Stomach (tissue), 8 donors: ENCODE measurements at regions not wholly inside any gene's neighbourhood (a gene's known extent, or its start where the extent isn't known, plus 50 kb on each side); places are given as distances from the start of the nearest gene placed in this dataset.

Source experiments
- DNase-seq, 2 donors: peaks; one replicate each; pipeline versions ENCODE4 v3.0.0 to v3.0.0-alpha.2; 2013 to 2019
- H3K27ac ChIP-seq, 5 donors: fragments of 200-600 bp in 4 of 5; sonication (generic) in 4 of 5; one replicate each; pipeline ENCODE4 v1.5.1; 2013 to 2019; ENCODE audit warnings: mild to moderate bottlenecking in 1 of 5, moderate library complexity in 1 of 5
- H3K27me3 ChIP-seq, 3 donors: fragments of 200-600 bp; sonication (generic); one replicate each; pipeline ENCODE4 v1.5.1; 2017 to 2019; ENCODE audit warnings: mixed run types in 1 of 3
- H3K36me3 ChIP-seq, 4 donors: fragments of 200-600 bp; sonication (generic); 1 replicate in 3 of 4; 2 replicates in 1 of 4; pipeline ENCODE4 v1.5.1; 2016 to 2019
- H3K4me1 ChIP-seq, 4 donors: fragments of 200-600 bp; sonication (generic); one replicate each; pipeline ENCODE4 v1.5.1; 2016 to 2019
- H3K4me3 ChIP-seq, 4 donors: fragments of 200-600 bp; sonication (generic) in 3 of 4; one replicate each; pipeline ENCODE4 v1.5.1; 2016 to 2019; ENCODE audit warnings: mild to moderate bottlenecking in 1 of 4
- H3K9me3 ChIP-seq, 4 donors: fragments of 200-600 bp; sonication (generic); one replicate each; pipeline ENCODE4 v1.5.1; 2016 to 2019
- EP300 ChIP-seq: sonication (generic); formaldehyde crosslinking; IDR thresholded peaks from one replicate; pipeline ENCODE4 v1.6.1; 2017; ENCODE audit warnings: antibody characterized with exemption
- POLR2A ChIP-seq, 4 donors: fragments of 450-650 bp; IDR thresholded peaks; one replicate each; pipeline ENCODE4 v1.6.1; 2016; ENCODE audit warnings: antibody characterized with exemption in 4 of 4, control low read depth in 2 of 4, mild to moderate bottlenecking in 1 of 4, moderate library complexity in 1 of 4
- POLR2AphosphoS5 ChIP-seq, 3 donors: sonication (generic); formaldehyde crosslinking; IDR thresholded peaks; one replicate each; pipeline ENCODE4 v1.6.1; 2016; ENCODE audit warnings: antibody characterized with exemption in 3 of 3
- WGBS, 5 donors: extraction: QIAGEN DNeasy Blood & Tissue Kit in 3 of 5; methylation state at CpG; one replicate each; pipeline versions ENCODE4 v1.1.5 to v1.1.7; 2013 to 2018; 5-methylcytosine and 5-hydroxymethylcytosine counted together
- intact Hi-C: fragments of 100-400 bp; cut with DNase I; formaldehyde crosslinking; loops from one replicate; pipeline ENCODE4 v1.15.1; 2023; ENCODE audit warnings: low total_unique reads
- TF ChIP-seq, protein P1 (sequence below), 7 experiments: fragments of 450-650 bp in 4 of 7; fragments of 200-600 bp in 3 of 7; sonication (generic) in 3 of 7; IDR thresholded peaks; one replicate each; pipeline ENCODE4 v1.5.1; 2016 to 2019; ENCODE audit warnings: antibody characterized with exemption in 7 of 7, control low read depth in 2 of 7, mild to moderate bottlenecking in 1 of 7
- donor health status: healthy with polysubstance abuse.
- donor health status: Bipolar disorder and iron deficiency.
- donor health status: healthy.

DNA sequence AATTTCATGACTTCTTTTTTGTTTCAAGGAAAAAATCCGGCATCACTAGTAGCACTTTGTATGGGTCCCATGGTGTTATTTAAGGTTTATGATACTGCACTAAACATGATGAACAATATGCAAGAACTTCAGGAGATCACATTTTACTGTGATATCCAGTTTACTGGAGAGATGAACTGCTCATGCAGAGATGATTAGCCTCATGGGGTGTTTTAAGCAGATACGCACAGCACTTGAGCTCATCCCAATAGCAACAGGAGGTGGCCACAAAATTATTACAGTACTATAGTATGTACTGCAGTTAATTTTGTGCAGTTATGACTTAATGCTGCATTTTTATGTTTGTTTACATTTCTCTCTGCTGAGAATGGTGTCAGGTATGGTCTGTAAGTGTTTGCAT, 303.7 kb upstream of the PCDH15 start:
- 73 to 94% (median 90%) methylated on average over 2 of the region's 2 CpGs for WGBS, 5 donors
- intact Hi-C loops, result no loop called here
- Histone ChIP-seq H3K4me3 (no peak overlapping the region), H3K27me3 (no peaks in the 10 kb centered on the region), H3K4me1 (no peaks in the 10 kb centered on the region), H3K27ac (no peak overlapping the region), H3K36me3 (no peaks in the 10 kb centered on the region), H3K9me3 (no peaks in the 10 kb centered on the region)
- TF ChIP-seq POLR2A (IDR thresholded peaks at IDR 0.05) (no peak), EP300 (no peak), POLR2AphosphoS5 (IDR thresholded peaks at IDR 0.05) (no peak)
- TF ChIP-seq, protein P1, sequence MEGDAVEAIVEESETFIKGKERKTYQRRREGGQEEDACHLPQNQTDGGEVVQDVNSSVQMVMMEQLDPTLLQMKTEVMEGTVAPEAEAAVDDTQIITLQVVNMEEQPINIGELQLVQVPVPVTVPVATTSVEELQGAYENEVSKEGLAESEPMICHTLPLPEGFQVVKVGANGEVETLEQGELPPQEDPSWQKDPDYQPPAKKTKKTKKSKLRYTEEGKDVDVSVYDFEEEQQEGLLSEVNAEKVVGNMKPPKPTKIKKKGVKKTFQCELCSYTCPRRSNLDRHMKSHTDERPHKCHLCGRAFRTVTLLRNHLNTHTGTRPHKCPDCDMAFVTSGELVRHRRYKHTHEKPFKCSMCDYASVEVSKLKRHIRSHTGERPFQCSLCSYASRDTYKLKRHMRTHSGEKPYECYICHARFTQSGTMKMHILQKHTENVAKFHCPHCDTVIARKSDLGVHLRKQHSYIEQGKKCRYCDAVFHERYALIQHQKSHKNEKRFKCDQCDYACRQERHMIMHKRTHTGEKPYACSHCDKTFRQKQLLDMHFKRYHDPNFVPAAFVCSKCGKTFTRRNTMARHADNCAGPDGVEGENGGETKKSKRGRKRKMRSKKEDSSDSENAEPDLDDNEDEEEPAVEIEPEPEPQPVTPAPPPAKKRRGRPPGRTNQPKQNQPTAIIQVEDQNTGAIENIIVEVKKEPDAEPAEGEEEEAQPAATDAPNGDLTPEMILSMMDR (IDR thresholded peaks at IDR 0.05), result no peak
- DNase-seq, result no peak

GRCh38 chr10:55098452-55098851, 297.4 kb upstream of the PCDH15 start:
- TF ChIP-seq POLR2AphosphoS5 (IDR thresholded peaks at IDR 0.05) (no peak), EP300 (no peak), POLR2A (IDR thresholded peaks at IDR 0.05) (no peak)
- TF ChIP-seq, protein P1 (IDR thresholded peaks at IDR 0.05), result no peak
- 80 to 85% (median 83%) methylated on average over 9 of the region's 9 CpGs for WGBS, 5 donors
- H3K4me3 ChIP-seq, result no peak overlapping the region

DNA sequence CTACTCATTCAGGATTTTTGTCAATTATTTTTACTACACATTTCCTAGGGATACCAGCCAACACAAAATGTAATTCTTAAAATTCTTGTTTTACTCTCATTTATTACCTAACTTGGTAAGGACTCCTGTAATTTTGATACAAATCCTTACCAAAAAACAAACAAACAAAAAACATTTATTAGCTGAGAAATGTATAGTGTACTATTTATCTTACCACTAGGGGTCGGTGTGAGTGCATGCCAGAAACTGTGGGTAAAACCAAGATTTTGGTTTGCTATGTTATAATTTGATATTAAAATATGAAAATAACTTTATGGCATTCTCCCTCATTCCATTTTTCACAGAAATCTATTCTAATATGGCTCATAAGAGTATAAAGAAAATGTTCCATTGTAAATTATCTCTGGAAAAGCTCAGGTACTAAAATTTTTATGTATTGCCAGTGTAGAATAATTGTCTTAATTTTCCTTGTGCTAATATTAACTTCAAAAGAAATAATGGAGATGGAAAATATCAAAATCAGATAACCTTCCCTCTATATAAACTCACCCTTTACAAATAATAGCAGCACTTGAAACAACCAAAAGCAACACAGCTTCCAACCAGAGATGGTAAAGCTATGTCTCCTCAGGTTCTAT, 290.8 kb upstream of the PCDH15 start:
- no peak overlapping the region for H3K4me3 ChIP-seq
- WGBS, 5 donors, result 0% methylated on average over 1 of the region's 1 CpG
- TF ChIP-seq POLR2A (IDR thresholded peaks at IDR 0.05) (no peak), EP300 (no peak), POLR2AphosphoS5 (IDR thresholded peaks at IDR 0.05) (no peak)
- TF ChIP-seq, protein P1 (IDR thresholded peaks at IDR 0.05), result peak in 5 of 7 experiments; percentile 27 to 79 (median 49)
- DNase-seq, result peak in 1 of 2 donors; percentile 26
- no peak overlapping the region for H3K27ac ChIP-seq
- no peaks in the 10 kb centered on the region for H3K9me3 ChIP-seq
- intact Hi-C loops, result loop anchor here (10.0 kb wide), 1 partner anchor 173 kb away; no protein-coding TSS in a partner anchor
- H3K36me3 ChIP-seq, result no peaks in the 10 kb centered on the region
- no peaks in the 10 kb centered on the region for H3K4me1 ChIP-seq
- no peaks in the 10 kb centered on the region for H3K27me3 ChIP-seq

More at GRCh38 chr10:55098452-55098851, 297.4 kb upstream of the PCDH15 start:
- no peak for DNase-seq
- Histone ChIP-seq H3K27me3 (no peaks in the 10 kb centered on the region), H3K36me3 (no peaks in the 10 kb centered on the region), H3K9me3 (no peaks in the 10 kb centered on the region), H3K4me1 (no peaks in the 10 kb centered on the region), H3K27ac (no peak overlapping the region)
- intact Hi-C loops, result loop anchor here (10.0 kb wide), 1 partner anchor 166 kb away; no protein-coding TSS in a partner anchor

GRCh38 chr10:55078121-55078520, 277.1 kb upstream of the PCDH15 start:
- H3K9me3 ChIP-seq, result peaks cover 0 to 3% (median 2%) of the 10 kb centered on the region in 4 donors
- no peak overlapping the region for H3K4me3 ChIP-seq
- WGBS, 5 donors, result 73 to 89% (median 78%) methylated on average over 1 of the region's 1 CpG
- peaks cover 0 to 6% (median 0%) of the 10 kb centered on the region in 3 donors for H3K27me3 ChIP-seq
- H3K27ac ChIP-seq, result no peak overlapping the region
- TF ChIP-seq POLR2A (IDR thresholded peaks at IDR 0.05) (no peak), POLR2AphosphoS5 (IDR thresholded peaks at IDR 0.05) (no peak), EP300 (no peak)
- TF ChIP-seq, protein P1 (IDR thresholded peaks at IDR 0.05), result no peak
- H3K36me3 ChIP-seq, result no peaks in the 10 kb centered on the region
- H3K4me1 ChIP-seq, result no peaks in the 10 kb centered on the region
- DNase-seq, result no peak
- intact Hi-C loops, result no loop called here
